Coronary artery (tissue), 2 donors: ENCODE measurements at regions not wholly inside any gene's neighbourhood (a gene's known extent, or its start where the extent isn't known, plus 50 kb on each side); places are given as distances from the start of the nearest gene placed in this dataset.

Experiments
- DNase-seq: peaks from one replicate; pipeline ENCODE4 v3.0.0-alpha.2; 2017; ENCODE audit warnings: low spot score
- H3K27ac ChIP-seq, 2 donors: fragments of 200-600 bp; sonication (generic); one replicate each; pipeline ENCODE4 v1.5.1; 2016 to 2019
- H3K4me3 ChIP-seq: fragments of 200-600 bp; sonication (generic); 2 replicates; pipeline ENCODE4 v1.5.1; 2016; ENCODE audit warnings: mild to moderate bottlenecking, moderate library complexity
- TF ChIP-seq, protein P1 (sequence below): fragments of 200-600 bp; sonication (generic); IDR thresholded peaks from one replicate; pipeline ENCODE4 v1.5.1; 2019; ENCODE audit warnings: antibody characterized with exemption

DNA sequence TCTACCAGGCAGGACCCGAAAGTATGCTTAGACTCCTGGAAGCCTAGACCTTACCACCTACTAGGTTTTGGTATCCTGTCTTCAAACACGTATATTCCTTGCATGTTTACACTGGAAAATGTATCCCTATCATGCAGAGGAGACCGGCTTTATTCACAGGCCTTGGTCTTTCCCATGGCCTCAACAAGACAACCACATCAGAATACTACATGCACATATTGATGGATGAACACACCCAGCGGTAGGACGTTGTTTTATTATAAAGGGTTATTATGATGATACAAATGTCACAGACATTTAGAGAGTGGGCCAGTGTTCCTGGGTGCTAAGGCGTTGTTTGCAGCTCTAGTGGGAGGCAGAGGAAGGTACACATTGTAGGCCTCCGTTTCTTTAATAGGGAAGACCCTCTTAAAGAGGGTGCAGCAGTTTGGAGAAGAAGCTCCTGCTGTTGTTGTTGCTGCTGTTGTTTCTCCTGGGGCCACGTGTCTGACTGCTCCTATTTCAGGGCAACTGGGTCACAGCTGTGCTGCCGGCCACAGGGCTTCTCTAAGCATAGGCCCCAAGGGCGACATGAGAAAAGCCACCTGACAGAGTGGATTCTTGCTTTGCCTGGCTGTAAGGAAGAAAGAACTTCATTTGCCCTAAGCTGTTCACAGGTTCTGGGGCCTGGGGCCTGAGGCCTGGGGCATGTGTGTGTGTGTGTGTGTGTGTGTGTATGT lies 98.3 kb upstream of the SASH1 start:
- Histone ChIP-seq H3K27ac (peak overlapping the region; percentile 70 to 87), H3K4me3 (no peak overlapping the region)
- DNase-seq: no peak
- TF ChIP-seq, protein P1, sequence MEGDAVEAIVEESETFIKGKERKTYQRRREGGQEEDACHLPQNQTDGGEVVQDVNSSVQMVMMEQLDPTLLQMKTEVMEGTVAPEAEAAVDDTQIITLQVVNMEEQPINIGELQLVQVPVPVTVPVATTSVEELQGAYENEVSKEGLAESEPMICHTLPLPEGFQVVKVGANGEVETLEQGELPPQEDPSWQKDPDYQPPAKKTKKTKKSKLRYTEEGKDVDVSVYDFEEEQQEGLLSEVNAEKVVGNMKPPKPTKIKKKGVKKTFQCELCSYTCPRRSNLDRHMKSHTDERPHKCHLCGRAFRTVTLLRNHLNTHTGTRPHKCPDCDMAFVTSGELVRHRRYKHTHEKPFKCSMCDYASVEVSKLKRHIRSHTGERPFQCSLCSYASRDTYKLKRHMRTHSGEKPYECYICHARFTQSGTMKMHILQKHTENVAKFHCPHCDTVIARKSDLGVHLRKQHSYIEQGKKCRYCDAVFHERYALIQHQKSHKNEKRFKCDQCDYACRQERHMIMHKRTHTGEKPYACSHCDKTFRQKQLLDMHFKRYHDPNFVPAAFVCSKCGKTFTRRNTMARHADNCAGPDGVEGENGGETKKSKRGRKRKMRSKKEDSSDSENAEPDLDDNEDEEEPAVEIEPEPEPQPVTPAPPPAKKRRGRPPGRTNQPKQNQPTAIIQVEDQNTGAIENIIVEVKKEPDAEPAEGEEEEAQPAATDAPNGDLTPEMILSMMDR: no peak

DNA sequence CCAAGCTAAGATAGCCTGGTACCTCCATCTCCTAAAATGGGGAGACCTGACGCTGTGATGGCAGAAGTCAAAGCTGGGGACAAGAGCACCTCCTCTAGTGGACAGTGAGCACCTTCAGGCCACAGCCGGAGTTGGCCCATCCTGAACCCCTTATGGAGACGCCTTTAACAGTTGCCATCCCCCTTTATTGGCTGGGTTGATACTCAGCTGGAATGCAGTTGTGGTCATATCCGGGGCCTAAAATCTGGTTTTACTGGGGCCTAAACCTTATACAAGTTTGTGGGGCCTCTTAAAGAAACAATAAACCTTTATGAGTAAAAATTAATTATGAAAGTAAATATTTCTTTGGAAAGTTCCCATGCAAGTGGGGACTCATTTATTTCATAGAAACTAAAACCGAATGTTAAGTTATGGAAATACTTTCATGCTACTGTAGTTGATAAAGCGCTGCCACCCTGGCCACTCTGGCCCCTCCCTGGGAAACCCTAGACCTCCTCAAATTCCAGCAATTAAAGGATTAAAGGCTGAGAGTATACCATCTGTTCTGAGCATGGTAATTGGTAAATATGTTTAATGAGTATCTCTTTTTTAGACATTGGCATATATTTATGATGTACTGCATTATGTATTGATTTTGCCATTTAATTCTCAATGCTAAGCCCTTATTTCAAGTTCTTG lies 95.1 kb upstream of the SASH1 start:
- Histone ChIP-seq H3K4me3 (no peak overlapping the region), H3K27ac (no peak overlapping the region)
- no peak for DNase-seq
- TF ChIP-seq, protein P1: no peak

DNA sequence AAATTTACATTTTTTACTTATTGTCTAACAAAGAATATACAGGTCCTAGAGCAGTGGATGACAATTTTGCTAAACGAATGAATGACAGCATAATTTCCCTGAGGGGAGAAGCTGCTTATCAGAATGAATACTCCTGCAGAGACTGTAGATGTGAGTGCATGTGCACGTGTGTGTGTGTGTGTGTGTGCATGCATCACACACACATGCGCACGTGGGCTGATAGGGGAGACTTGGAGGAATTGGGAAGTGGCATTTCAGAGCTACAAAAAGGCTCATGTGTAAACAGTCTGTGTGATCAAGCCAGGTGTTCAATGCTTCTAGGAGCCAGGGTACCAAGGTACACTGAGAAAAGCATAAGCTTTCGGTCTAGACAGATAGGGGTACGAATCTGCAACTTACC lies 93.5 kb upstream of the SASH1 start:
- DNase-seq: no peak
- Histone ChIP-seq H3K4me3 (no peak overlapping the region), H3K27ac (no peak overlapping the region)
- TF ChIP-seq, protein P1: no peak

DNA sequence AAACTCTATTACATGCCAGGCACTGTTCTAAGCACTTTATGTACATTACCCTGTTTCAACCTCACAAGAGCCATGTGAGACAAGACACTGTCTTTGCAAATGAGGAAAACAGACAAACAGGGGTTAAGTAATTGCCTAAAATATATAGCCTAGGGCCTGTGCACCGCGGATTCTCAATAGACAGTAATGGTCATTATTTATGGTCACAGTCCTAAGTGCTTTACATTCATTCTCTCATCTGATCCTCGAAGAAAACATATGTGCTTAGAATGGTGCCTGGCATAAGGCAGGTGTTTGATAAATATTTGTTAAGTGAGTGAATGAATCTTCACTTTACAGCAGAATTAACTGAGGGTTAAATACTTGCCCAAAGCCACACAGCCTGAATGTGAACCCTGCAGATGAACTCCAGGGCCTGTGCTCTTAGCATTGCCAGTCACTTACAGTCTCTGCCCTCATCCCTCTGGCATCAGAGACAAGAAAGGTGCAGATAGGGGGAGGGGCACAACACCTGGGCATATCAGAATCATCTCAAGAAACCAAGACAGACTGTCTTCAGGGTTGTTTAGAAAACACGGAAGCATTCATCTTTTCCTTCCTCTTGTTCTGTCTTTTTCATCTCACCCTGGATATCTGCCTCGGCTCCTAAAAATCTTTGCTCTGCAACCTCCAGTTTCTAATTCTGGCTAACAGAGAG lies 92.8 kb upstream of the SASH1 start:
- TF ChIP-seq, protein P1: no peak
- peak overlapping the region in 1 of 2 donors; percentile 24 for H3K27ac ChIP-seq
- no peak overlapping the region for H3K4me3 ChIP-seq
- DNase-seq: no peak

DNA sequence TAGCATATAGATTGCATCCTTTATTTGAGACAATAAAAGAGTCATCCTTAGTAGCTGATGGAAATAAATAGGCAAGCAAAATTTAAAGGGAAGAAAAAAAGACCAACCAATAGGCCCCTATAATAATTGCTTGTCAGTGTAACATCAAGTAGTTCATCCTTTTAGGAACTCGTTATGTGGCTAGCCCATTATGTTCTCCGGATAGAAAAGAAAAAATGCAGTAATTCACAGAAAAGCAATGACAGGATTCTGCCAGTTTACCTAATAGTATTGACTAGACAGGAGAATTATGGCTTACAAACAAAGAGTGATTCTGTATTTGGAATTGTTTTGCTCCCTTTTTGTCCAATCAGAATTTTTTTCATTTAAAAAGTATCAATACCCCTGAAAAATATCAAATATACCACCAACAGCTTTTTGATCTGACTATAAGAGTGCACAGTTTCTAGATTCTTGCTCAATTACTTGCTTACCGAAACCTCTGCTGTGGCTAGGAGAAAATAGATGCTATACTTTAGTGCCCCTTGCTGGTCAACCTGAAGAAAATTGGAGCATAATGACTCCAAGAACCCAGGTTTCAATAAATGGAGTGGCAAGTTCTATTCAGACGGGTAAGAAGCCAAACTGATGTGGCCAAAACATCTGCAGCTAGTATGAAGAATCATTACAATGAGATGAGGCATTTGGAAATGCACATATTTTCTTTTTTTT lies 91.5 kb upstream of the SASH1 start:
- Histone ChIP-seq H3K27ac (no peak overlapping the region), H3K4me3 (no peak overlapping the region)
- TF ChIP-seq, protein P1: peak; percentile 32
- DNase-seq: no peak

DNA sequence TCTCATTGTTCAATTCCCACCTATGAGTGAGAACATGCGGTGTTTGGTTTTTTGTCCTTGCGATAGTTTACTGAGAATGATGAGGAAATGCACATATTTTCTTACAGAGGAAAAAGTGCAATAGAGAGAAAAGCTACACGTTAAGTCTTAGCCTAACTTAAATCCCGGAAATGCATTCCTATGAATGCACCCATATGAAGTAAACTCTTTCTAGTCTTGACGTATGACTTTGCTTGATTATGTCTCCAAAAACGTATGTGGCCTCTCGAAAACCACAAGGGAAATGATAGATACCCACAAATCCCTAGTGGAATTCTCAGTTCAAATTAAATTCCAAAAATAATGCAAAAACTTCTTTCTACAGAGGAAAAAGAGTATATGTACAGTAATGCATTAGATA lies 90.7 kb upstream of the SASH1 start:
- H3K27ac ChIP-seq: no peak overlapping the region
- no peak for DNase-seq
- TF ChIP-seq, protein P1: no peak
- H3K4me3 ChIP-seq: no peak overlapping the region
